Lung microvascular endothelial cell (primary cell): ENCODE measurements at regions not wholly inside any gene's neighbourhood (a gene's known extent, or its start where the extent isn't known, plus 50 kb on each side); places are given as distances from the start of the nearest gene placed in this dataset.

Experiments
- DNase-seq, 2 donors: peaks; one replicate each; pipeline versions ENCODE4 v3.0.0 to v3.0.0-alpha.2; 2010; ENCODE audit warnings: low read depth in 2 of 2

- no peak for DNase-seq
These were observed 61.6 kb downstream of the ARL6IP4 start for GRCh38 chr12:123041811-123042655.

- no peak for DNase-seq
These were observed 60.6 kb downstream of the ARL6IP4 start for GRCh38 chr12:123041042-123041531.

- DNase-seq = no peak
These were observed 59.6 kb downstream of the ARL6IP4 start for GRCh38 chr12:123040106-123040505.

DNA sequence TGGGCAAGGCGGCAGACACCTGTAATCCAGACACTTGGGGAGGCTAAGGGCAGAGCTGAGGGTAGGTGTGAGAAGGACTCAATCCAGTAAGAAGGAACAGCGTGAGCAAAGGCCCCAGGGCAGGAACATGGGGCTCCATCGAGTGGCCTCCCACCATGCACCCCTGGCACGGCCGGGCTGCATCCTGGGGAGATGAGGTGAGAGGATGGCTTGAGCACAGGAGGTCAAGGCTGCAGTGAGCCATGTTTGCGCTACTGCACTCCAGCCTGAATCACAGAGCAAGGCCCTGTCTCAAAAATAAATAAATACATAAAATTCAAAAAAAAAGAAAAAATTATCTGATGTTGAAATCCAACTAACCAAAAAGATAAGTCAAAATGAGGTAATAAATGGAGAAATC, 58.5 kb downstream of the ARL6IP4 start:
- no peak for DNase-seq

GRCh38 chr12:123038486-123038885, 58.0 kb downstream of the ARL6IP4 start:
- no peak for DNase-seq

DNA sequence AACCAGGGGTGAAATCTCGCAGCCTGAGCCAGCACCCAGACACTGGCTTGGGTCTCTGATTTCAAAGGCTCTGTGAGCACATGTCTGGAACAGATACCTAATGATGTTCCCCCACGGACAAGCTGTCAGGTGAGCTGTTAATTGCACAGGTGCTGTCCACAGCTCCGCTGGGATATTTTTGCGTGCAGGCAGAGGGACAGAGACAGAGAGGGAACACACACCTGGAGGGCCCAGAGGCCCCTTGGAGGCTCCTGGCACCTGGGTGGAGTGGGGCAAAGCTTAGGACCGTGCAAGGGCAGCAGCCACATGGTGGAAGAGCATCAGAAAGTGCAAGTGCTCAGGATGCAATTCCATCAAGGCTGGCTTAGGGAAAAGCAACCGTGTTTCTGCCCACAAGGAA, 57.3 kb downstream of the ARL6IP4 start:
- DNase-seq = no peak

DNA sequence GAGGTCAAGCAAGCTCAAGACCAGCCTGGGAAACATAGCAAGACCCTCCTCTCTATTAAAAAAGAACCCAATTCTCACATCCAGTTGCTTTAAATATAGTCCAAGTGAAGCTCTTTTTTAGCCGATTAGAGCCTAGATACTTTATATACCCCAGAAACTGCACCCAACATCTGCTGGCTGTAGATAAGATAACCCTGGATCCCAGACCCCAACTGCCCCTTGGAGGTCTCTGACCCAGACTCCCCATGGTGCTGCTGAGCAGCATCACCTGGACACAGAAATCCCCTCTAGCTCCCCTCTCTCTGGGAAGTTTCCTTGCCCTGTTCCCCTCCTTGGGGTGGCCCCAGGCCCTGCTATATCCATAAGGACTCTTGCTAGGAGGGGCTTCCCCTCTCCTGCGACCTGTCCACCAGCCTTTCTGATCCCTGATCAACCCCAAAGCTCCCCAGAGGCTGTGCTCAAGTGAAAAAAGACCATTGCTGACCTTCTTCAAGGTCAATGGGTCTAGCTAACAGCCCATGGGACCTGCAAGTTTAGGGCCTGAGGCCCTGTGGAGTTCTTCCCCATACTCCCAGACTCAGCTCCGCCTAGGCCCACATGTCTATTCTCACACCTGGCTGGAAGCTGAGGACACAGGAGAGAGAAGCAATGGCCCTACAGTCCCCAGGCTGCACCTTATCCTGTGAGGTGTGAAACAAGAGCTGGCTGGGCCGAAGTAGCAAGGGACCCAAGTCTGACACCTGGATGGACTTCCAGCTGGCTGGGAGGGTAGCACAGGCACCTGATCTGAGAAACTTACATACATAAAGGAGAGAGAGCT, 56.2 kb downstream of the ARL6IP4 start:
- no peak for DNase-seq

- DNase-seq = no peak
These were observed 55.4 kb downstream of the ARL6IP4 start for GRCh38 chr12:123035841-123036240.

- DNase-seq = peak; percentile 19 to 71
These were observed 54.4 kb downstream of the ARL6IP4 start for GRCh38 chr12:123034865-123035264.

DNA sequence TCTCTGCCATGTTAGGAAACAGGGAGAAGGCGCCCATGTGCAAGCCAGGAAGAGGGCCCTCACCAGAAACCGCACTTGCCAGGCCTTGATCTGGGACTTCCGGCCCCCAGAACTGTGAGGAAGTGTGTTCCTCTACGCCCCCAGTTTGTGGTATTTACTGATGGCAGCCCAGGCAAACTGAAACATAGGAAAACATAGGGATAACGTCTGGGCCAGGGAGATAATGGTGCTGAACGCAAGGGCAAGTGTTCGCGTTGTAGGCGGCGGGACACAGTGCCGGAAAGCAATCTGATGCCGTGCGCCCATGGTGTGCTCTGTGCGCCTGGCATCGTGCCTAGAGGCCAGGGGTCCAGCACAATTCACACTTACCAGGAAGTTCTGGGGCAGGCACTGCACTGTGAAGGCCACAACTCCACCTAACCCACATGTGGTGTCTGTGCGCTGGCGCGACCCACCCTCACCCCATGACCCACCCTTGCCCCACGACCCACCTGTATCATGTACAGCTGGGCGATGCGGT, 53.6 kb downstream of the ARL6IP4 start:
- DNase-seq = no peak

- DNase-seq = no peak
These were observed 53.0 kb downstream of the ARL6IP4 start for GRCh38 chr12:123033392-123034021.

GRCh38 chr12:123032736-123033391, 52.4 kb downstream of the ARL6IP4 start:
- no peak for DNase-seq
